Activated CD4-positive, alpha-beta T cell treated with anti-CD3 and anti-CD28 coated beads for 24 hours (primary cell): ENCODE measurements at regions not wholly inside any gene's neighbourhood (a gene's known extent, or its start where the extent isn't known, plus 50 kb on each side); places are given as distances from the start of the nearest gene placed in this dataset.

Experiments
- DNase-seq, 2 donors: peaks; one replicate each; pipeline ENCODE4 v3.0.0-alpha.2; 2020; ENCODE audit warnings: low read depth in 2 of 2

- no peak for DNase-seq
Observed at GRCh38 chr3:28808068-28808467, 459.4 kb upstream of the AZI2 start.

GRCh38 chr3:28816017-28816416 lies 464.9 kb upstream of the RBMS3 start:
- no peak for DNase-seq

- DNase-seq = no peak
Observed at GRCh38 chr3:28824316-28824715, 456.6 kb upstream of the RBMS3 start.

GRCh38 chr3:28826840-28827239 lies 454.0 kb upstream of the RBMS3 start:
- no peak for DNase-seq

- DNase-seq = no peak
Observed at GRCh38 chr3:28835249-28835648, 445.6 kb upstream of the RBMS3 start.

- no peak for DNase-seq
Observed at GRCh38 chr3:28835751-28836150, 445.1 kb upstream of the RBMS3 start.

- no peak for DNase-seq
Observed at GRCh38 chr3:28836199-28836598, 444.7 kb upstream of the RBMS3 start.

- peak; percentile 8 to 21 for DNase-seq
Observed at GRCh38 chr3:28840976-28841376, 439.9 kb upstream of the RBMS3 start.

GRCh38 chr3:28841441-28841840 lies 439.4 kb upstream of the RBMS3 start:
- no peak for DNase-seq

- DNase-seq = no peak
Observed at GRCh38 chr3:28844298-28845005, 436.4 kb upstream of the RBMS3 start.

GRCh38 chr3:28845006-28845324 lies 435.9 kb upstream of the RBMS3 start:
- no peak for DNase-seq

GRCh38 chr3:28846971-28847478 lies 433.8 kb upstream of the RBMS3 start:
- no peak for DNase-seq

GRCh38 chr3:28847736-28848135 lies 433.1 kb upstream of the RBMS3 start:
- no peak for DNase-seq

GRCh38 chr3:28850186-28850585 lies 430.7 kb upstream of the RBMS3 start:
- DNase-seq = no peak

GRCh38 chr3:28853830-28854229 lies 427.0 kb upstream of the RBMS3 start:
- DNase-seq = no peak

GRCh38 chr3:28856796-28857195 lies 424.1 kb upstream of the RBMS3 start:
- DNase-seq = no peak

- no peak for DNase-seq
Observed at GRCh38 chr3:28859897-28860296, 421.0 kb upstream of the RBMS3 start.

- DNase-seq = no peak
Observed at GRCh38 chr3:28860307-28860706, 420.6 kb upstream of the RBMS3 start.

GRCh38 chr3:28863186-28863585 lies 417.7 kb upstream of the RBMS3 start:
- no peak for DNase-seq

GRCh38 chr3:28867836-28868235 lies 413.0 kb upstream of the RBMS3 start:
- DNase-seq = no peak

- DNase-seq = no peak
Observed at GRCh38 chr3:28868897-28869296, 412.0 kb upstream of the RBMS3 start.

- no peak for DNase-seq
Observed at GRCh38 chr3:28877912-28878311, 403.0 kb upstream of the RBMS3 start.

- no peak for DNase-seq
Observed at GRCh38 chr3:28890373-28890772, 390.5 kb upstream of the RBMS3 start.

GRCh38 chr3:28891485-28891884 lies 389.4 kb upstream of the RBMS3 start:
- DNase-seq = no peak
